Mesothelial cell of epicardium (in vitro differentiated cells): ENCODE measurements at regions not wholly inside any gene's neighbourhood (a gene's known extent, or its start where the extent isn't known, plus 50 kb on each side); places are given as distances from the start of the nearest gene placed in this dataset.
A peak's percentile ranks its signal among the peaks of the same experiment; 100 is the strongest.

Experiments
- DNase-seq, 2 experiments: peaks; one replicate each; pipeline ENCODE4 v3.0.0; 2021; ENCODE audit warnings: low spot score in 2 of 2; ENCODE audit not compliant: unreplicated experiment in 2 of 2
- H3K27ac Mint-ChIP-seq: 2 replicates; pipeline ENCODE4 v1.8.0; 2021; ENCODE audit warnings: mixed read lengths
- H3K27me3 Mint-ChIP-seq: 2 replicates; pipeline ENCODE4 v1.8.0; 2021; ENCODE audit warnings: low read depth, mixed read lengths
- H3K36me3 Mint-ChIP-seq: 2 replicates; pipeline ENCODE4 v1.8.0; 2021; ENCODE audit warnings: mixed read lengths
- H3K4me1 Mint-ChIP-seq: 2 replicates; pipeline ENCODE4 v1.8.0; 2021; ENCODE audit warnings: mixed read lengths
- H3K4me3 Mint-ChIP-seq: 2 replicates; pipeline ENCODE4 v1.8.0; 2021; ENCODE audit warnings: mild to moderate bottlenecking, moderate library complexity, mixed read lengths
- H3K9me3 Mint-ChIP-seq: 2 replicates; pipeline ENCODE4 v1.8.0; 2021; ENCODE audit warnings: mixed read lengths
- CTCF ChIP-seq: fragments of 200-600 bp; sonication (generic); IDR thresholded peaks from one replicate; pipeline ENCODE4 v1.5.0; 2021; ENCODE audit warnings: antibody characterized with exemption; ENCODE audit not compliant: unreplicated experiment

DNA sequence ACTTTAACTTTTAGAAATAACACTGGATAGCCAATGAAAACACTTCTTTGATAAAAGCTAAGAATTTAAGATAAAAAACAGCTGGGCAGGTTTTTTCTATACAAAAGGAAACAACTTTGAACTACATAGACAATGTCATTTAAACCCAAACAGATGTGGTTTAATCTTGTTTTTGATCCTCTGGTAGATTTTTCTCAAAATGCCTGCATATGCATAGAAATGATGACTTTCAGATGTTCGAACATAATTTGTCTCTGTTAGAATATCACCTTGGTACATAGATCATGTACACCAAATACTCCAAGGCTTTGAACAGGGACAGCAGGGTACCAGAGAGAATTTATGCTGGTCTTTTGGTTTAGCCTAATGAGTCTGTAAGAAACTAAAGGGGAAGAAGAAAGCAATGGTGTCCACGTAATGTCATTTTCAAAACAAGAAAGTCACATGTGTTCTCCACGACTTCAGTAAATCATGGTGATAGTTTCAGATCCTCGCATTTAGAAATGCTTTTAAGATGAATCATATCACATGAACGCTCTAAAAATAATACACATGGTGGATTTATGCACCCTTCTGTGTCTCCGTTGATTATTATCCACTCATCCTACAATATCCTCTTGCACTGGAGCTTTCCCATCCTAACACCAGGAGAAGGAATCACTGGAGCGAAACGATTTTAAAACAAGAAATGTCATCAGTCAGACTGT, 160.1 kb upstream of the PDZRN3 start:
- no peaks in the 10 kb centered on the region for H3K27me3 Mint-ChIP-seq
- H3K36me3 Mint-ChIP-seq = no peaks in the 10 kb centered on the region
- H3K4me3 Mint-ChIP-seq = no peak overlapping the region
- peaks cover 12% of the 10 kb centered on the region for H3K4me1 Mint-ChIP-seq
- H3K9me3 Mint-ChIP-seq = no peaks in the 10 kb centered on the region
- no peak for DNase-seq
- TF ChIP-seq CTCF = no peak
- H3K27ac Mint-ChIP-seq = peak overlapping the region; percentile 75

DNA sequence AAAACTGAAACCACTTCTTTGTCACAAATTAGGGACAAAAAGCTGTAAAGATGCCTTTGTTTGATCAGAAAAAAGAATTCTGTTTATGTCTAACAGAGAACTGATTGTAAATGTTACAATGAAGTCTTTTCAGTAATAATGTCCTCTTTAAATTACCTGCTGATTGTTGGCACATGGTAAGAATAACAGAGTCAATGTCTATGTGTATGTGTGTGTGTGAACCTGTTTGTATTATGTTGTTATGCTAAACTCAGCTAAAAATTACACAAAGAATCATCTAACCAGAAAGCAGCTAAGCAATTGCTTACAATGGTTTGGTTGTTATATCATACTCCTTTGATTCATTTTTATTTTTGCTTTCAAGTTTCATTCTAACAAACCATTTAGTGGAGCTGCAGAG, 159.1 kb upstream of the PDZRN3 start:
- Mint-ChIP-seq H3K27ac (no peak overlapping the region), H3K36me3 (no peaks in the 10 kb centered on the region), H3K27me3 (no peaks in the 10 kb centered on the region), H3K4me3 (no peak overlapping the region), H3K4me1 (peaks cover 15% of the 10 kb centered on the region), H3K9me3 (no peaks in the 10 kb centered on the region)
- TF ChIP-seq CTCF = no peak
- DNase-seq = no peak

- TF ChIP-seq CTCF = no peak
- Mint-ChIP-seq H3K4me3 (no peak overlapping the region), H3K36me3 (no peaks in the 10 kb centered on the region), H3K27ac (no peak overlapping the region), H3K4me1 (peaks cover 15% of the 10 kb centered on the region), H3K27me3 (no peaks in the 10 kb centered on the region), H3K9me3 (no peaks in the 10 kb centered on the region)
- no peak for DNase-seq
Observed at GRCh38 chr3:73781541-73781940, 156.8 kb upstream of the PDZRN3 start.

GRCh38 chr3:73774645-73775044, 149.9 kb upstream of the PDZRN3 start:
- H3K9me3 Mint-ChIP-seq = peaks cover 3% of the 10 kb centered on the region
- no peak overlapping the region for H3K4me3 Mint-ChIP-seq
- no peak for DNase-seq

GRCh38 chr3:73773233-73773632, 148.5 kb upstream of the PDZRN3 start:
- no peaks in the 10 kb centered on the region for H3K36me3 Mint-ChIP-seq
- no peaks in the 10 kb centered on the region for H3K27me3 Mint-ChIP-seq

More at GRCh38 chr3:73774645-73775044, 149.9 kb upstream of the PDZRN3 start:
- TF ChIP-seq CTCF = no peak
- Mint-ChIP-seq H3K27me3 (no peaks in the 10 kb centered on the region), H3K27ac (peak overlapping the region; percentile 48), H3K4me1 (peaks cover 17% of the 10 kb centered on the region), H3K36me3 (no peaks in the 10 kb centered on the region)

More at GRCh38 chr3:73773233-73773632, 148.5 kb upstream of the PDZRN3 start:
- H3K27ac Mint-ChIP-seq = no peak overlapping the region
- DNase-seq = no peak
- H3K4me3 Mint-ChIP-seq = no peak overlapping the region
- TF ChIP-seq CTCF = no peak
- peaks cover 3% of the 10 kb centered on the region for H3K9me3 Mint-ChIP-seq
- H3K4me1 Mint-ChIP-seq = peaks cover 22% of the 10 kb centered on the region
